HepG2 (cell line): ENCODE measurements at regions not wholly inside any gene's neighbourhood (a gene's known extent, or its start where the extent isn't known, plus 50 kb on each side); places are given as distances from the start of the nearest gene placed in this dataset.

Experiments used
- ATAC-seq: fragments of 200-7000 bp; cut with Tn5 transposase; 3 replicates; pipeline ENCODE4 v1.9.1; 2020; ENCODE audit warnings: mild to moderate bottlenecking, moderate library complexity
- BruUV-seq: library from RNA; stranded (reverse); fragments of 400-500 nt; replicated peaks from 2 replicates; lab custom pipeline; 2021; lab: Mats Ljungman, UMichigan
- CTCF ChIA-PET: fragments of 300-600 bp; formaldehyde crosslinking; extraction: SDS; loops from one replicate; lab custom pipeline; 2021; ENCODE audit warnings: low total read pairs, inconsistent platforms, low intra/inter-chr PET ratio; lab: Yijun Ruan, JAX
- POLR2A ChIA-PET: fragments of 350-600 bp; sonication (Branson Sonifier 250); formaldehyde crosslinking; loops from one replicate; lab custom pipeline; 2020; ENCODE audit warnings: antibody characterized with exemption, inconsistent platforms; lab: Yijun Ruan, JAX
- DNase-seq: peaks from one replicate; pipeline ENCODE4 v3.0.0-alpha.2; 2015; ENCODE audit warnings: low spot score
- FAIRE-seq: peaks from 3 replicates; lab custom pipeline; 2011; peaks lifted over from hg19 to GRCh38; lab: Jason Lieb, UNC
- H2AFZ ChIP-seq: one replicate; pipeline ENCODE4 v1.6.1; 2011; ENCODE audit warnings: low read length, inconsistent platforms
- H3K27ac ChIP-seq: fragments of 300-600 bp; 3 replicates; pipeline ENCODE4 v1.8.0; 2011; ENCODE audit warnings: mixed run types, mild to moderate bottlenecking, mixed read lengths, low read length, inconsistent platforms; ENCODE audit not compliant: insufficient read depth; ENCODE audit errors: extremely low read length
- H3K27me3 ChIP-seq, 2 experiments: fragments of 200-600 bp in 1 of 2; 2 replicates in 1 of 2; 3 replicates in 1 of 2; pipeline versions ENCODE4 v1.6.0 to v1.8.0; 2011; ENCODE audit warnings: low read length in 2 of 2, mild to moderate bottlenecking in 2 of 2, moderate library complexity in 2 of 2, inconsistent platforms in 1 of 2; ENCODE audit not compliant: insufficient read depth in 2 of 2, control insufficient read depth in 1 of 2
- H3K36me3 ChIP-seq, 2 experiments: fragments of 200-600 bp in 1 of 2; replicated peaks in 1 of 2; 2 replicates in 1 of 2; 3 replicates in 1 of 2; pipeline versions ENCODE4 v1.5.1 to v1.8.0; 2011; ENCODE audit warnings: low read length in 2 of 2, inconsistent platforms in 1 of 2; ENCODE audit not compliant: insufficient read depth in 2 of 2, control insufficient read depth in 1 of 2
- H3K4me1 ChIP-seq: 2 replicates; pipeline ENCODE4 v1.5.1; 2012; ENCODE audit warnings: low read length, inconsistent platforms; ENCODE audit not compliant: insufficient read depth
- H3K4me2 ChIP-seq: 2 replicates; pipeline ENCODE4 v1.6.0; 2011; ENCODE audit warnings: low read depth, low read length, inconsistent platforms
- H3K4me3 ChIP-seq, 3 experiments: fragments of 200-600 bp in 1 of 3; sonication (generic), shearing (Covaris generic) in 1 of 3; replicated peaks in 1 of 3; 2 replicates each; pipeline ENCODE4 v1.5.1; 2011 to 2016; ENCODE audit warnings: low read length in 3 of 3, inconsistent platforms in 2 of 3, low read depth in 2 of 3, mild to moderate bottlenecking in 2 of 3, control low read depth in 1 of 3, mixed read lengths in 1 of 3; ENCODE audit not compliant: insufficient read depth in 1 of 3
- H3K79me2 ChIP-seq: one replicate; pipeline ENCODE4 v1.6.1; 2011; ENCODE audit warnings: low read length, inconsistent platforms; ENCODE audit not compliant: insufficient read depth
- H3K9ac ChIP-seq: 2 replicates; pipeline ENCODE4 v1.6.0; 2011; ENCODE audit warnings: mild to moderate bottlenecking, low read depth, low read length, inconsistent platforms; ENCODE audit not compliant: insufficient read depth
- H3K9me3 ChIP-seq: 2 replicates; pipeline ENCODE4 v1.5.1; 2012; ENCODE audit warnings: mild to moderate bottlenecking, low read length
- H4K20me1 ChIP-seq: 2 replicates; pipeline ENCODE4 v1.6.0; 2011; ENCODE audit warnings: inconsistent platforms, mild to moderate bottlenecking, low read length, moderate library complexity; ENCODE audit not compliant: insufficient read depth
- BRCA1 ChIP-seq: sonication (generic); formaldehyde crosslinking; IDR thresholded peaks from 2 replicates; pipeline ENCODE4 v1.4.0; 2020; ENCODE audit warnings: missing genetic modification reagents
- NFRKB ChIP-seq: fragments of 450-650 bp; IDR thresholded peaks from 2 replicates; pipeline ENCODE4 v1.6.1; 2017
- POLR2A ChIP-seq, 2 experiments: IDR thresholded peaks; 2 replicates each; pipeline ENCODE4 v1.6.1; 2011; ENCODE audit warnings: low read depth in 2 of 2, low read length in 2 of 2, mild to moderate bottlenecking in 1 of 2, moderate library complexity in 1 of 2; ENCODE audit not compliant: insufficient read depth in 1 of 2
- ZFP36L1 ChIP-seq: sonication (generic); formaldehyde crosslinking; IDR thresholded peaks from 2 replicates; pipeline ENCODE4 v1.8.0; 2022; ENCODE audit warnings: mild to moderate bottlenecking, missing genetic modification reagents, moderate library complexity
- ZNF101 ChIP-seq: sonication (generic); formaldehyde crosslinking; IDR thresholded peaks from 2 replicates; pipeline ENCODE4 v1.4.0; 2020; ENCODE audit warnings: mild to moderate bottlenecking, low read depth, missing genetic modification reagents, borderline replicate concordance
- ZNF205 ChIP-seq: IDR thresholded peaks from 2 replicates; pipeline ENCODE4 v1.6.1; 2018; ENCODE audit warnings: missing biosample characterization, missing genetic modification reagents
- ZNF441 ChIP-seq: sonication (generic); formaldehyde crosslinking; IDR thresholded peaks from 2 replicates; pipeline ENCODE4 v1.7.0; 2021; ENCODE audit warnings: missing genetic modification reagents, borderline replicate concordance
- ZNF564 ChIP-seq: sonication (generic); formaldehyde crosslinking; IDR thresholded peaks from 2 replicates; pipeline ENCODE4 v1.8.1; 2023; ENCODE audit warnings: mild to moderate bottlenecking, missing genetic modification reagents
- ZNF605 ChIP-seq: sonication (generic); formaldehyde crosslinking; IDR thresholded peaks from 2 replicates; pipeline ENCODE4 v1.8.0; 2022; ENCODE audit warnings: mild to moderate bottlenecking, missing genetic modification reagents
- ZNF790 ChIP-seq: sonication (generic); formaldehyde crosslinking; IDR thresholded peaks from 2 replicates; pipeline ENCODE4 v1.8.0; 2022; ENCODE audit warnings: missing genetic modification reagents, mild to moderate bottlenecking, borderline replicate concordance
- ZZZ3 ChIP-seq: sonication (generic); formaldehyde crosslinking; IDR thresholded peaks from 2 replicates; pipeline ENCODE4 v1.4.0; 2020; ENCODE audit warnings: missing genetic modification reagents, mild to moderate bottlenecking, borderline replicate concordance
- WGBS: methylation state at CpG from one replicate; pipeline ENCODE4 v1.1.6; 2017; ENCODE audit warnings: low lambda C conversion rate; 5-methylcytosine and 5-hydroxymethylcytosine counted together
- in situ Hi-C: cut with HindIII; loops from 2 replicates; pipeline ENCODE4 v1.10.0; 2017; ENCODE audit warnings: low pct_unique_long_range_greater_than_20kb; ENCODE audit not compliant: extremely low pct_ligation_motif_present
- intact Hi-C: fragments of 100-400 bp; cut with micrococcal nuclease; formaldehyde crosslinking; loops from one replicate; pipeline ENCODE4 v1.10.0; 2022; ENCODE audit not compliant: unreplicated experiment
- TF ChIP-seq, protein P1 (sequence below): IDR thresholded peaks from 2 replicates; pipeline ENCODE4 v1.6.1; 2016; ENCODE audit warnings: control low read depth
- TF ChIP-seq, protein P2 (sequence below): conservative IDR thresholded peaks from 2 replicates; pipeline ENCODE4 v1.6.1; 2018; ENCODE audit warnings: missing genetic modification reagents
- TF ChIP-seq, protein P3 (sequence below): sonication (generic); formaldehyde crosslinking; IDR thresholded peaks from 2 replicates; pipeline ENCODE4 v1.4.0; 2020; ENCODE audit warnings: missing genetic modification reagents
- TF ChIP-seq, protein P4 (sequence below): sonication (generic); formaldehyde crosslinking; IDR thresholded peaks from 2 replicates; pipeline ENCODE4 v1.5.1; 2020; ENCODE audit warnings: mild to moderate bottlenecking, missing genetic modification reagents, borderline replicate concordance

DNA sequence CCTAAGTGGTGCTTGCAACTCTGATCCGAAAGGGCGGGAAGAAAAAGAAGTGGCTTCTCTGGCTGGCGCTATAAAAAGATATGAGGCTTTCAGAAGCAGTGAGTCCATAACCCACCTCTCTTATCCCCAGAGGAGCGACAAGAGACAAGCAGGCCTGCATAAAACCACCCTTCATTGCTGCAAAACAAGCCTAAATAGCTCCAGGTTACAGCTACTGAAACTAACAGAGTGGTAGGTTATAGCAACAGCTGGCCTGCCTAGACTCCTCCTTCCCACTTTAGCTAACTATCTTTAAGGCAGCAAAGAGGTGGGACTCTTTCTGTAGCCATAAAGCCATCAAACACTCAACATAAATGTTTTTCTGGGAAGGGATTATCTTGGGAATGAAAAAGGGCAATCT lies 245.0 kb upstream of the GPR101 start (continued):
- no peak for TF ChIP-seq NFRKB
- TF ChIP-seq ZNF564 (CRISPR knock-in tag) = no peak
- no peak for TF ChIP-seq ZNF790
- no peak for TF ChIP-seq BRCA1 (CRISPR knock-in tag)
- TF ChIP-seq, protein P1, sequence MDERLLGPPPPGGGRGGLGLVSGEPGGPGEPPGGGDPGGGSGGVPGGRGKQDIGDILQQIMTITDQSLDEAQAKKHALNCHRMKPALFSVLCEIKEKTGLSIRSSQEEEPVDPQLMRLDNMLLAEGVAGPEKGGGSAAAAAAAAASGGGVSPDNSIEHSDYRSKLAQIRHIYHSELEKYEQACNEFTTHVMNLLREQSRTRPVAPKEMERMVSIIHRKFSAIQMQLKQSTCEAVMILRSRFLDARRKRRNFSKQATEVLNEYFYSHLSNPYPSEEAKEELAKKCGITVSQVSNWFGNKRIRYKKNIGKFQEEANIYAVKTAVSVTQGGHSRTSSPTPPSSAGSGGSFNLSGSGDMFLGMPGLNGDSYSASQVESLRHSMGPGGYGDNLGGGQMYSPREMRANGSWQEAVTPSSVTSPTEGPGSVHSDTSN (CRISPR knock-in tag) = no peak
- TF ChIP-seq ZNF205 = no peak
- TF ChIP-seq POLR2A (IDR thresholded peaks at IDR 0.05; ENCODE audit: insufficient read depth in 1 of 2, low read depth in 2 of 2, low read length in 2 of 2) = no peak
- TF ChIP-seq, protein P2, sequence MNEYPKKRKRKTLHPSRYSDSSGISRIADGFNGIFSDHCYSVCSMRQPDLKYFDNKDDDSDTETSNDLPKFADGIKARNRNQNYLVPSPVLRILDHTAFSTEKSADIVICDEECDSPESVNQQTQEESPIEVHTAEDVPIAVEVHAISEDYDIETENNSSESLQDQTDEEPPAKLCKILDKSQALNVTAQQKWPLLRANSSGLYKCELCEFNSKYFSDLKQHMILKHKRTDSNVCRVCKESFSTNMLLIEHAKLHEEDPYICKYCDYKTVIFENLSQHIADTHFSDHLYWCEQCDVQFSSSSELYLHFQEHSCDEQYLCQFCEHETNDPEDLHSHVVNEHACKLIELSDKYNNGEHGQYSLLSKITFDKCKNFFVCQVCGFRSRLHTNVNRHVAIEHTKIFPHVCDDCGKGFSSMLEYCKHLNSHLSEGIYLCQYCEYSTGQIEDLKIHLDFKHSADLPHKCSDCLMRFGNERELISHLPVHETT = no peak

DNA sequence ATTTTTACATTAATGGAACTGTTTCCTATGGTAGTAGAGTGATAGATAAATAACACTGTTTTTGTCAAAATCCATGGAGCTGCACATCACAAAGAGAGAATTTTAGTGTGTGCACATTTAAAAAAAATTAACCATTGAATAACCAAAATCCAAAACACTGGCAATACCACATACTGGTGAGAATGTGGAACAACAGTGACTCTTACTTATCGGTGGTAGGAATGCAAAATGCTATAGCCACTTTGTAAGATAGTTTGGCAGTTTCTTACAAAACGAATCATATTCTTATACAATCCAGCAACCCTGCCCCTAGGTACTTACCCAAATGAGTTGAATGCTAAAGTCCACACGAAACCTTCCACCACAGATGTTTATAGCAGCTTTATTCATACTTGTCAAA lies 229.6 kb upstream of the GPR101 start:
- ATAC-seq (no peak), FAIRE-seq (no peak)
- no peak overlapping the region for H3K4me2 ChIP-seq

More for the DNA sequence above, 229.6 kb upstream of the GPR101 start:
- Histone ChIP-seq H3K36me3 (no peaks in the 10 kb centered on the region), H3K27me3 (no peaks in the 10 kb centered on the region), H3K9me3 (no peaks in the 10 kb centered on the region), H3K79me2 (no peaks in the 10 kb centered on the region), H3K9ac (no peak overlapping the region), H2AFZ (no peak overlapping the region), H3K27ac (no peak overlapping the region), H3K4me3 (no peak overlapping the region), H3K4me1 (no peaks in the 10 kb centered on the region), H4K20me1 (no peaks in the 10 kb centered on the region)
- in situ Hi-C loops (no loop called here), intact Hi-C loops (no loop called here)
- TF ChIP-seq ZNF101 (CRISPR knock-in tag) (no peak), ZFP36L1 (CRISPR knock-in tag) (no peak), ZNF605 (CRISPR knock-in tag) (no peak), ZNF441 (no peak), ZZZ3 (CRISPR knock-in tag) (no peak)
- TF ChIP-seq, protein P3, sequence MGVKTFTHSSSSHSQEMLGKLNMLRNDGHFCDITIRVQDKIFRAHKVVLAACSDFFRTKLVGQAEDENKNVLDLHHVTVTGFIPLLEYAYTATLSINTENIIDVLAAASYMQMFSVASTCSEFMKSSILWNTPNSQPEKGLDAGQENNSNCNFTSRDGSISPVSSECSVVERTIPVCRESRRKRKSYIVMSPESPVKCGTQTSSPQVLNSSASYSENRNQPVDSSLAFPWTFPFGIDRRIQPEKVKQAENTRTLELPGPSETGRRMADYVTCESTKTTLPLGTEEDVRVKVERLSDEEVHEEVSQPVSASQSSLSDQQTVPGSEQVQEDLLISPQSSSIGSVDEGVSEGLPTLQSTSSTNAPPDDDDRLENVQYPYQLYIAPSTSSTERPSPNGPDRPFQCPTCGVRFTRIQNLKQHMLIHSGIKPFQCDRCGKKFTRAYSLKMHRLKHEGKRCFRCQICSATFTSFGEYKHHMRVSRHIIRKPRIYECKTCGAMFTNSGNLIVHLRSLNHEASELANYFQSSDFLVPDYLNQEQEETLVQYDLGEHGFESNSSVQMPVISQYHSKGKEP (CRISPR knock-in tag) = no peak
- TF ChIP-seq, protein P4, sequence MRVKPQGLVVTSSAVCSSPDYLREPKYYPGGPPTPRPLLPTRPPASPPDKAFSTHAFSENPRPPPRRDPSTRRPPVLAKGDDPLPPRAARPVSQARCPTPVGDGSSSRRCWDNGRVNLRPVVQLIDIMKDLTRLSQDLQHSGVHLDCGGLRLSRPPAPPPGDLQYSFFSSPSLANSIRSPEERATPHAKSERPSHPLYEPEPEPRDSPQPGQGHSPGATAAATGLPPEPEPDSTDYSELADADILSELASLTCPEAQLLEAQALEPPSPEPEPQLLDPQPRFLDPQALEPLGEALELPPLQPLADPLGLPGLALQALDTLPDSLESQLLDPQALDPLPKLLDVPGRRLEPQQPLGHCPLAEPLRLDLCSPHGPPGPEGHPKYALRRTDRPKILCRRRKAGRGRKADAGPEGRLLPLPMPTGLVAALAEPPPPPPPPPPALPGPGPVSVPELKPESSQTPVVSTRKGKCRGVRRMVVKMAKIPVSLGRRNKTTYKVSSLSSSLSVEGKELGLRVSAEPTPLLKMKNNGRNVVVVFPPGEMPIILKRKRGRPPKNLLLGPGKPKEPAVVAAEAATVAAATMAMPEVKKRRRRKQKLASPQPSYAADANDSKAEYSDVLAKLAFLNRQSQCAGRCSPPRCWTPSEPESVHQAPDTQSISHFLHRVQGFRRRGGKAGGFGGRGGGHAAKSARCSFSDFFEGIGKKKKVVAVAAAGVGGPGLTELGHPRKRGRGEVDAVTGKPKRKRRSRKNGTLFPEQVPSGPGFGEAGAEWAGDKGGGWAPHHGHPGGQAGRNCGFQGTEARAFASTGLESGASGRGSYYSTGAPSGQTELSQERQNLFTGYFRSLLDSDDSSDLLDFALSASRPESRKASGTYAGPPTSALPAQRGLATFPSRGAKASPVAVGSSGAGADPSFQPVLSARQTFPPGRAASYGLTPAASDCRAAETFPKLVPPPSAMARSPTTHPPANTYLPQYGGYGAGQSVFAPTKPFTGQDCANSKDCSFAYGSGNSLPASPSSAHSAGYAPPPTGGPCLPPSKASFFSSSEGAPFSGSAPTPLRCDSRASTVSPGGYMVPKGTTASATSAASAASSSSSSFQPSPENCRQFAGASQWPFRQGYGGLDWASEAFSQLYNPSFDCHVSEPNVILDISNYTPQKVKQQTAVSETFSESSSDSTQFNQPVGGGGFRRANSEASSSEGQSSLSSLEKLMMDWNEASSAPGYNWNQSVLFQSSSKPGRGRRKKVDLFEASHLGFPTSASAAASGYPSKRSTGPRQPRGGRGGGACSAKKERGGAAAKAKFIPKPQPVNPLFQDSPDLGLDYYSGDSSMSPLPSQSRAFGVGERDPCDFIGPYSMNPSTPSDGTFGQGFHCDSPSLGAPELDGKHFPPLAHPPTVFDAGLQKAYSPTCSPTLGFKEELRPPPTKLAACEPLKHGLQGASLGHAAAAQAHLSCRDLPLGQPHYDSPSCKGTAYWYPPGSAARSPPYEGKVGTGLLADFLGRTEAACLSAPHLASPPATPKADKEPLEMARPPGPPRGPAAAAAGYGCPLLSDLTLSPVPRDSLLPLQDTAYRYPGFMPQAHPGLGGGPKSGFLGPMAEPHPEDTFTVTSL (CRISPR knock-in tag) = no peak
- DNase-seq = no peak
- WGBS = 17% methylated on average over 1 of the region's 3 CpGs
- no TSS peak for BruUV-seq
- ChIA-PET CTCF (no interaction called here), POLR2A (no interaction called here)
